ENCODE measurements at regions not wholly inside any gene's neighbourhood (a gene's known extent, or its start where the extent isn't known, plus 50 kb on each side); places are given as distances from the start of the nearest gene placed in this dataset.

- no peak for TF ChIP-seq ZBTB43 (CRISPR knock-in tag; IDR thresholded peaks at IDR 0.05)
These were observed 58.7 kb upstream of the GALNT10 start (continued) for GRCh38 chr5:154131817-154132216.

GRCh38 chr5:154132718-154133307, 57.7 kb upstream of the GALNT10 start:
- H3K36me3 Mint-ChIP-seq = no peaks in the 10 kb centered on the region

More at GRCh38 chr5:154132718-154133307, 57.7 kb upstream of the GALNT10 start:
- POLR2A ChIA-PET = no interaction called here
- CTCF ChIA-PET = interaction anchor here (2.9 kb wide), 1 partner anchor 25 kb away, joined by 11 read pairs; no protein-coding TSS in a partner anchor
- no peaks in the 10 kb centered on the region for H3K9me3 Mint-ChIP-seq
- no peak overlapping the region for H3K4me3 Mint-ChIP-seq
- no peaks in the 10 kb centered on the region for H3K27me3 Mint-ChIP-seq (ENCODE audit: low read depth)
- 0 out of 2 replicates have a peak overlapping the region, but pooled peaks have one; percentile 51 for H3K27ac Mint-ChIP-seq
- DNase-seq (ENCODE audit: low spot score) (no peak), ATAC-seq (no peak)
- TF ChIP-seq SMAD3 (CRISPR knock-in tag; IDR thresholded peaks at IDR 0.05; ENCODE audit: borderline replicate concordance) (no peak), IRF2 (CRISPR knock-in tag; IDR thresholded peaks at IDR 0.05; ENCODE audit: borderline replicate concordance, low read depth) (no peak), ZNF532 (CRISPR knock-in tag; IDR thresholded peaks at IDR 0.05; ENCODE audit: borderline replicate concordance) (no peak), EMX1 (CRISPR knock-in tag; IDR thresholded peaks at IDR 0.05) (no peak), USF2 (CRISPR knock-in tag; IDR thresholded peaks at IDR 0.05) (no peak), USF1 (CRISPR knock-in tag; IDR thresholded peaks at IDR 0.05) (no peak), E2F5 (CRISPR knock-in tag; IDR thresholded peaks at IDR 0.05) (no peak), MAX (CRISPR knock-in tag; IDR thresholded peaks at IDR 0.05) (no peak), ATF3 (CRISPR knock-in tag; conservative IDR thresholded peaks at IDR 0.05) (no peak), ZNF425 (CRISPR knock-in tag; conservative IDR thresholded peaks at IDR 0.05) (no peak), HMGA2 (CRISPR knock-in tag; IDR thresholded peaks at IDR 0.05) (no peak), TEAD1 (CRISPR knock-in tag; IDR thresholded peaks at IDR 0.05) (no peak), FOXK1 (CRISPR knock-in tag; IDR thresholded peaks at IDR 0.05) (no peak), KAT7 (CRISPR knock-in tag; IDR thresholded peaks at IDR 0.05; ENCODE audit: borderline replicate concordance) (no peak), CBFB (CRISPR knock-in tag; IDR thresholded peaks at IDR 0.05; ENCODE audit: low read depth) (no peak), CTCF (IDR thresholded peaks at IDR 0.05) (no peak), SP1 (CRISPR knock-in tag; conservative IDR thresholded peaks at IDR 0.05) (no peak), ZNF219 (CRISPR knock-in tag; IDR thresholded peaks at IDR 0.05; ENCODE audit: borderline replicate concordance) (no peak)
- peaks cover 18% of the 10 kb centered on the region for H3K4me1 Mint-ChIP-seq
